GM18867 (cell line): ENCODE measurements at regions not wholly inside any gene's neighbourhood (a gene's known extent, or its start where the extent isn't known, plus 50 kb on each side); places are given as distances from the start of the nearest gene placed in this dataset.
"Not testable (repeated sequence)": the region's sequence is repeated elsewhere in the genome, so short reads cannot be mapped to it uniquely, and the experiment has no call there.

ENCODE experiments used
- ATAC-seq: cut with Tn5 transposase; IDR thresholded peaks from one replicate; pipeline ENCODE4 v1.9.1; 2021; ENCODE audit warnings: mild to moderate bottlenecking, moderate library complexity; ENCODE audit not compliant: unreplicated experiment

DNA sequence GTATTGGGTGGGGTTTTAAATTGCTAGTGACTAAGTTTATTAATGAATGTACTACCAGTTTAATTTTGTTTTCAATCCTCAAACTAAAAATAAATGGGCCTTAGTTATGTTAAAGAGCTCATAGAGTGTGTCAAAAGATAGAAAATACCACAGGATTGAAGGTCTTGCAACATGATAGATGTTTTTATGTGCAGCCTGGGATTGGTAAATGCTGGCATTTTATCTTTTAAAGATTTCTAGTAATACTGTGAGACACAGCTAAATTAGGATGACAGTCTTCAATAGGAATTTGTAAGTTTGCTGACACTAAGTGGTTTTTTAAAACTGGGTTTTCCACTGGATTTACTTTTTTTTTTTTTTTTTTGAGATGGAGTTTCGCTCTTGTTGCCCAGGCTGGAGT, 122.3 kb downstream of the HAUS1 start:
- ATAC-seq: no peak

DNA sequence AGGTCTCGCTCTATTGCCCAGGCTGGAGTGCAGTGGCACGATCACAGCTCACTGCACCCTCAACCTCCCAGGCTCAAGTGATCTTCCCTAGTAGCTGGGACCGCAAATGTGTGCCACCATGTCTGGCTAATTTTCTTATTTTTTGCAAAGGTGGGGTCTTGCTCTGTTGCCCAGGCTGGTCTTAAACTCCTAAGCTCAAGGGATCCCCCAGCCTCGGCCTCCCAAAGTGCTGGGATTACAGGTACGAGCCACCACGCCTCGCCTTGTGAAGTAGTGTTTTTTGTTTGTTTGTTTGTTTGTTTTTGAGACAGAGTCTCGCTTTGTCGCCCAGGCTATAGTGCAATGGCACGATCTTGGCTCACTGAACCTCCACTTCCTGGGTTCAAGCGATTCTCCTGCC, 125.5 kb downstream of the HAUS1 start:
- not testable (repeated sequence) for ATAC-seq

DNA sequence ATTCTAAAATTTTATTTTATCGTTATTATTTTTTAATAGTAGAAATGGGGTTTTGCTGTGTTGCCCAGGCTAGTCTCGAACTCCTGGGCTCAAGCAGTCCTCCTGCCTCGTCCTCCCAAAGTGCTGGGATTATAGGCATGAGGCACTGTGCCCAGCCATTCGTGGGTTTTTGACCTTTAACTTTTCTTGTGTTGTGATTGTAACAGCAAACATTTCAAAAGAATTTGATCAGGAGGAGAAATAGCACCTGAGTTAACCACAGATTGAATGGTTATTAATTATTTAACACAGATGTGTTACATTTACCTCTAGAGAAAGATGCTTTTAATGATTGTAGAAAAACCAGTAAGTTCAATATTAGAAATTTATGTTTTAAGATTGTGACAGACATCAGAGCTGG, 132.0 kb downstream of the HAUS1 start:
- ATAC-seq: no peak

- no peak for ATAC-seq
These were observed 133.7 kb downstream of the HAUS1 start for GRCh38 chr18:46237891-46238290.

DNA sequence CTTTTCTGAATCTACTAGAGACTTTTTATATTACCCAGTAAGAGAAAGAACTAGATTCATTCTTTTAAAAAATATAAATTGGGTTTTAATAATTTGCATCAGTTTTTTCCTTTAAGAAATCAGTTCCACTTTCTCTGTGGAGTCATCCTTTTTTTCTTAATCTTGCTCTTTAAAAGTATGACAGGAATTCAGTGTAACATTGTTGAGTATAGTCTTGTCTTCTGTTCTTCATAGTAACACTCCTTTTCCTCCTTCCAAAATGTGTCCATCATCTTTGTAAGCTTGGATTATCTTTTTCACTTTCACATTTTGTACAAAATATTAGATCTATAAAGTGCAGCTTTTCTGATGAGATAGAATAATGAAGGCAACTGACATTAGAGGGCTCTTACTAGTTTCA, 135.4 kb downstream of the HAUS1 start:
- no peak for ATAC-seq

DNA sequence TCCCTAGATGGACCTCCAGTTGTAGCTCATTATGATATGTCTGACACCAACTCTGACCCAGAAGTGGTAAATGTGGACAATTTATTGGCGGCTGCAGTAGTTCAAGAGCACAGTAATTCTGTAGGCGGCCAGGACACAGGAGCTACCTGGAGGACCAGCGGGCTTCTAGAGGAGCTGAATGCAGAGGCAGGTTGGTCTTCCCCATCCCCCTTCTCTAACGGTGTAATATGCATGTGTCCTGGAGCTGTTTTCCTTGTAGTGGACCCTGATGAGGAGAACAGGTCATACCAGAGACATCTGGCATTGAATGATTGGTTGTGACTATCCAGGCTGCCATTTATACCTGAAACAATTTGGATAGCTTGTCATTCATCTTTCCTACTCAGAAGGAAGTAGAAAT, 135.8 kb downstream of the HAUS1 start:
- no peak for ATAC-seq

DNA sequence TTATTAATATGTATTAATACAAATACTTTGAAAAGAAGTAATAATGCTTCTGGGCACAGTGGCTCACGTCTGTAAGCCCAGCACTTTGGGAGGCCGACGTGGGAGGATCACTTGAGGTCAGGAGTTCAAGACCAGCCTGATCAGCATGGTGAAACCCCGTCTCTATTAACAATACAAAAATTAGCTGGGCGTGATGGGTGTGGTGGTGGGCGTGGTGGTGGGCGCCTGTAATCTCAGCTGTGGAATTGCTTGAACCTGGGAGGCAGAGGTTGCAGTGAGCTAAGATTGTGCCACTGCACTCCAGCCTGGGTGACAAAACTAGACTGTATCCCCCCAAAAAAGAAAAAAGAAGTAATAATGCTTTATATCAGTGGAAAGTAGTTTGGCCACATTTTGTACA, 137.2 kb downstream of the HAUS1 start:
- not testable (repeated sequence) for ATAC-seq

DNA sequence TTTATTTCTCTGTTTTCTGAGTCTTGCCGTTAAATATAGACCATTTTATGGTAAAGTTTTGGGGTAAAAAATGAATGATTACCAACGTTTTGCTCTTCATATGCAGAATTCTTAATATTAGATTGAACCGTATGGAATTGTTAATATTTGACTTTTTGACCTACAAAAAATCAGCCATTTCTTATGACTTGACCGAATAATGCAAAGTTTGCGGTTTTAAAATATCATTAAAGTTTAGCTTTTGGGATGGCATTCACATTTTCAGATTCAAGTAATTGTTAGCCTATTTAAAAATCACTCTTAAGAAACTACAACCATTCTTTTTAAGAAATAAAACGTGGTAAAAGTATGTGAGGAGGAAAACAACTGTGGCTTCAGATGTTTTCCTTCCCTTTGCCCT, 138.0 kb downstream of the HAUS1 start:
- ATAC-seq: no peak

- ATAC-seq: no peak
These were observed 138.9 kb downstream of the HAUS1 start for GRCh38 chr18:46243095-46243494.

DNA sequence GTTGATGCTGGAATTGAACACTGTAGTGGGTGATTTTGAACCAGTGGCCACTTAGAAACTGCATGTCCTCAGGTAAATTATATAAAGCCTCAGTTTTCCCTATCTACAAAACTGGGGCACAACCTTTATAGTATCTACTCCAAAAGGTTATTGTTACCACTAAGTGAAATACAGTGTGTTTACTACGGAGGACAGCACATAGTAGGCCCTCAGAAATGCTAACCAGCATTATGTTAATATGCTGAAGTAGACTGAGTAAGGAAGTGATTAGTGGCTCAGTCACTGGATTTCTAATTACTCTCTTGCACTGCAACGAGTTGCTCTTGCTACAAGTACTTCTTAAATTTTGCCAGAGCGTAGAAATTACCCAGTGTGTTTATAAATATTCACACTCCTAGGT, 139.5 kb downstream of the HAUS1 start:
- ATAC-seq: no peak

DNA sequence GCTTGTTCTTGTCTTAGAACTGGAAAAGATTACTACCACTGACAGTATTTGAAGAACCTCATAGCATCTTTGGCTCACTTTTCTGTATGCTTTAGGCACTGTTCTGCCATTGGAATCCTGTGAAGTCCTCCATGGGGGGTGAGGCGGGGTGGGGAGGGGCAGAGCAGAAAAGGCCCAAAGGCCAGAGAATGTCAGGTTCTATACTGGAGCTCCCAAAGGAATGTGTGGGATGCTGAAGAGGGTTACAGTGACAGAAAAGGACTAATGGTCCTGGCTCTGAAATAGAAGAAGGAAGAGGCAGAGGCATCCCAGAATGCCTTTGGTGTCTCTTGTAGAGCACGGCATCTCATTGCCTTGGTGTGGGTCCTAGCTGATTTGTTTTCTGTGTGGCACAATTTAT, 141.9 kb downstream of the HAUS1 start:
- no peak for ATAC-seq

GRCh38 chr18:46247942-46248341, 143.8 kb downstream of the HAUS1 start:
- no peak for ATAC-seq

GRCh38 chr18:46250084-46250811, 146.1 kb downstream of the HAUS1 start:
- peak; percentile 98 for ATAC-seq

DNA sequence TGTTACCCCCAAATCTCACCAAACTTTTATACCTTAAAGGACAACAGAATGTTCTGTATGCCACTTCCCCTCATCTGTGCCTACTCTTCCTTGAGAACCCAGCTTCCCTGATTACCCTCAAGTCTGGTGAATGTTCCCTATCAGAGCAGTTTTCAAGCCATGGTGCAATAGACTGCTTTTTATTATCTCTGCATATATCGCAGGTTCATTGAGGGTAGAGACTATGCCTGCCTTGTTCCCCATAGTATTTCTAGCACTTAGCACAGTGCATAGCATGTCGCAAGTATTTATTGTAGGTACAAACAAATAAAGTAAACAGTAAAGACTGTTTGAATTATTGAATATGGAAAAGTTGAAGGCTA, 146.6 kb downstream of the HAUS1 start:
- peak; percentile 25 for ATAC-seq

DNA sequence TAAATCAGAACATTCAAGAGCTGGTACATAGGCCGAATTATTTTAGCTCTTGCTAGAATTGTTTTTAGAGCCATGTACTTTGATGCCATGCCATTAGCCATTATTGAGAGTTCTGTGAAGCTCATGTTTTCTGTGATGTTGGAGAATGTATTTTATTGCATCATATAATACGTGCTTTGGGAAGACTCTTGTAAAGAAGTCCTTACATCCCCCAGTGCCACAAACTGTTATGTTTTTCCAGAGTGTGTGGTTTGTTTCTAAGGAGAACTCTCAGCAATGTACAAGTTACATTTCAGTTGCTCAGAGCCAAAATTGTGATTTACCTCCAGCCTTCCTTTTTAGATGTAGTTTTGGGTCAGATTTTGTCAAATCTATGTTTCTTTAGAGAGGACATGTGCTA, 148.6 kb downstream of the HAUS1 start:
- no peak for ATAC-seq

DNA sequence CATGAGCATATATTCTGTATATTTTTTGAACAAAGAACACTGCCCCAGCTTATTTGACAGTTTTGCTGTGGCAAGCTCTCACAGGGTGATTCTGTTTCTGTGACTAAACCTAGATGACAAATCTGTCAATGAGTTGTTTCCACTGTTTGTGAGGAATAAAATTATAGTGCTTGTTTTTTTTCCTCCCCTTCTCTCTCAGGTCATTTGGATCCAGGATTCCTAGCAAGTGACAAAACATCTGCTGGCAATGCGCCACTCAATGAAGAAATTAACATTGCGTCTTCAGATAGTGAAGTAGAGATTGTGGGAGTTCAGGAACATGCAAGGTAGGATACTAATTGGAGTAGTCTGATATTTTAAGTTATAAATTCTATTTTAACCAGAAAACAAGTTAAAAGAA, 149.3 kb downstream of the HAUS1 start:
- ATAC-seq: no peak

GRCh38 chr18:46256078-46256477, 151.9 kb downstream of the HAUS1 start:
- no peak for ATAC-seq

DNA sequence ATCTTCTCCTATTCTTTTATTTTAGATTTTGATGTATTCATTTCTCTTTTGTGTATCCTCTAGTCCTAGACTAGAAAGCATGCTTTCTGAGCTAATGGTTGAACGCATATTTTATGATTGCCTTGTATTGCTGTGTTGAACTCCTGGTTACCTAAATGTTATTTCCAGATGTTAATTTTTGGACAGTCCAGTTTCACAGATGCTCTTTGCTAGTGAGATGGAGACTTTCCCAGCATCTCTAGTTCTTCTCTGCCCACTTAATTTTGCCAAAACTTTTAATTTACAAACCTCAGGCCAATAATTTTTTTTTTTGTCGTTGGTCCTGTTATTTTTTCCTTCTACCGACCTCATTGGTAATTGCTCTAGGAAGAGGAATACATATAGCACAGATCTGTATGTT, 153.2 kb downstream of the HAUS1 start:
- ATAC-seq: no peak

DNA sequence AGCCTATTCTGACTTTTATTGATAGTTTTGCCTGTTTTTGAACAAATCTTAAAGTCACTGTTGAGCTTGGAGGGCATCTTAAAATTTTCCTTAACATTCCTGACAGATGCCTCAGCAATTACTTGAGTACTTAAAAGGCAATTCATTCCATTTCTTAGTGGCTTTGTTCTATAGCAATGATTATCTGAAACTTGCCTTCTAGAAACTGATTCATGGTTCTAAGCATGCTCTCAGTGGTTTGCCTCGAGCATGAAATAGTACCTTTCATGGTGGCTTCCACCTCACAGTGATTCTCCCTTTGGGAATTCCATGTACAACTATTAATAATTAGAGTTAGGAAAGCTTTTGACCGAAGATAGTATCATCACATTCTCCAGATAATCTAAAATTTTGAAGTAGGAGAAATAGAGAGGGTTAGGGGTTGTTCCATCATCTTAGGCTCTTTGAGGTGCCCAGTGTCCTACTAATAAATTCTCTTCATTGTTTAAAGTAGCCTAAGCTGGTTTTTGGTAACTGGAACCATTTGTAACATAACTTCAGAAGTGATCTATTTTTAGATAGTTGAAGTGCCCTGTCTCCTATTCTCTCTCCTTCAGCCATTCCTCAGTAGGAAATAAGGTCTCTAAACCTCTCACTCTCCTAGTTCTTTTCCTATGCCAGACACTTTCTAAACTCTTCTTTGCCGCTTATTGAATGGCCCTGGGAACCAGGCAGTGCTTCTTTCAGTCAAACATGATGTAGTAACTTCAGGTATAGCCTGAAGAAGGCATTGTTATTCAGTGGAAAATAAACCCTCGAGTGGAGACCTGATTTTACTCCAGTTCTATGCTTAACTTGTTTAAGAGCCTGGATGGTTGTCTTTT, 156.1 kb downstream of the HAUS1 start:
- no peak for ATAC-seq

GRCh38 chr18:46260879-46261143, 156.6 kb downstream of the HAUS1 start:
- no peak for ATAC-seq

DNA sequence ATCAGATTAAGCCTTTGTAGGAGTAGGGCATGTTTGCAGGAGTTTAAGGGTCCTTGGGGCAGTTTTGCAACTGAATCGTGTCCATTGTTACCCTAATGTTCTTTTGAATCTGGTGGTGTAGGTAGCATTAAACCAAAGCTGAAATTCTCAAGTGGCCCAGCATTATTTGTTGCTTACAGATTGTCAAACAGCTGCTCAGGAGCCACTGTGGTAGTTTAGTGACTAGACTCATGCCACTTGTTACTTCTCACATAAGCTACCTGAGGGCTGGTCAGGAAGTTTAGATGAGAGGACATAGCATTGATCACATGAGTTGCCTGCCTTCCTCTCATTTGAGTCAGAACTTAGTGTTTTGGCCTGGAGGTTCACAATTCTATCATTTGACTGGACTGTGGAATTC, 157.6 kb downstream of the HAUS1 start:
- ATAC-seq: no peak

GRCh38 chr18:46262856-46263255, 158.7 kb downstream of the HAUS1 start:
- ATAC-seq: no peak

- peak; percentile 80 for ATAC-seq
These were observed 160.1 kb downstream of the HAUS1 start for GRCh38 chr18:46264255-46264654.
